ENCODE measurements at regions not wholly inside any gene's neighbourhood (a gene's known extent, or its start where the extent isn't known, plus 50 kb on each side); places are given as distances from the start of the nearest gene placed in this dataset.
A peak's percentile ranks its signal among the peaks of the same experiment; 100 is the strongest.

DNA sequence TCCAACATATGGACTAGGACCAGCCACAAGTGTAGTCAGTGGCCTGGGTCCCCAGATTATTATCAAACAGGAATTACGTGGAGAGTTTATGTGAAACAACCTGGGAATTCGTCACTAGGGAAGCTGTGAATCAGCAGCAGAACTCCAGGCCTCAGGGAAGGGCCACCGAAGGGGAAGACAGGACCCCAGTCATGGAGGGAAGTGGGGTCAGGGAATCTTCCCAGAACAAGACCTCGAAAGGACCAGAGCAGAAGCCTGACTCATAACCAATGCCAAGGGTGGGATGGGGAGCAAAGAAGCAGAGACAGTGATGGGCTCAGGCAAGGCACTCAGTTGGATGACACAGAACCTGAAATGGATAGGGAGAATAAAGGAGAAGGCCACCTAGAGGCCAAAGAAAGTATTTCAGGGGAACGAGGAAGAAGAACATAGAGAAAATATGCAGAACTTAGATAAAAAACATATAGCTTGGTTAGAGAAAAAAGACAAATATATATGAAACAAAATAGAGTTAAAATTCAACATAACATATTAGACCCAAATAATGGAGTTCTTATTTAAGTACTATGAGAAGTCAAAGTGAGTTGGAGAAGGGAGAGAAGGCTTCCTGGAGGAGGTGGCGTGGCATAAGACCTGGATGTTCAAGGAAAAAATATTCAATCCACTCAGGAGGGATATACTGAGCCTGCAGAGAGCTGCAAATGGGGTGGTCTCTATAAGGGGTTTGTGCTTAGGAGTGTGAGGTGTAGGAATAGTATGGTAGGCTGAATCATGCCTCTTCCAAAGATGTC is 66.7 kb upstream of the CAST start:
- ATAC-seq = no peak

DNA sequence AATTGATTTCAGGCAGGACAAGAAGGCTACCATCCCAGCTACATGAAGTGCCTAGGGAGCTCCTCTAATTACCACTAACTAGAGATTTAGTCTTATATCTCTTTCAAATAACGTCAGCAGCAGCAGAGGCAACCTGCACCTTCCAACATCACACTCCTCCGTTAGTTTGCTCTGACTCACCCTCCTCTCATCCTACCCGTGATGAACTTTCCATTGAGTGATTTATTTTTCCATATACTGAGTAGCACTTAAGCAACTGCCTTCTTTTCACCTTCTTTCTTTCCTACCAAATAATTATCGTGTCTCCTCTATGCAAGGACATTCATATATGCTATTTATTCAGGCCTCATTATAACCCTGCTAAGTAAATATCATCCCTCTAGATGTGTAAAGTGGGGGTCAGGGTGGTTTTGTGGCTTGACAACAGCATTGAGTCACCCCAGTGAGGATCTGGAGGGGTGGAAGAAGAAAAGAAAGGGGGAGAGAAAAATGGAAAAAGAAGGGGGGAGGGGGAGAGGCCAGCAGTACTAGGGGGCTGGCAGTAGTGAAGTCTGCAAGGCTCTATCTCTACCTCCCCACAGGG is 64.6 kb upstream of the CAST start:
- ATAC-seq = peak; percentile 65 to 69

DNA sequence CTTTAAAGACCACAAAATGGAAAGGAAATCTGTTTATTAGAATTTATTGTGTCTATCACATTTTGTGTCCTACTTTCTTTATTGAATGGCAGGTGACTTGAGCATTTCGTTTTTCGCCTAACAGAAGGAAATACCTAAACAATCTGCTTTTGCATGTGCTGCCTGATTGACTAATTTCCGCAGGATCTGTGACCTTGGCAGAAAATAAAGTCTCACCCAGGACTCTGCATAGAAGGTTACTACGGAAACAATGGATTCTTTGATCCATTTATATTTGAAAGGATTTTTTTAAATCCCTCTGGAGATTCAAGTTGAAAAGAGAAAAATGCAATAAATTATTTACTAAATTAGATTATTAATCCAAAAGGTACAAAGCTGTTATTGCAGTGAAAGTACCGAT is 61.0 kb upstream of the CAST start:
- ATAC-seq = no peak

DNA sequence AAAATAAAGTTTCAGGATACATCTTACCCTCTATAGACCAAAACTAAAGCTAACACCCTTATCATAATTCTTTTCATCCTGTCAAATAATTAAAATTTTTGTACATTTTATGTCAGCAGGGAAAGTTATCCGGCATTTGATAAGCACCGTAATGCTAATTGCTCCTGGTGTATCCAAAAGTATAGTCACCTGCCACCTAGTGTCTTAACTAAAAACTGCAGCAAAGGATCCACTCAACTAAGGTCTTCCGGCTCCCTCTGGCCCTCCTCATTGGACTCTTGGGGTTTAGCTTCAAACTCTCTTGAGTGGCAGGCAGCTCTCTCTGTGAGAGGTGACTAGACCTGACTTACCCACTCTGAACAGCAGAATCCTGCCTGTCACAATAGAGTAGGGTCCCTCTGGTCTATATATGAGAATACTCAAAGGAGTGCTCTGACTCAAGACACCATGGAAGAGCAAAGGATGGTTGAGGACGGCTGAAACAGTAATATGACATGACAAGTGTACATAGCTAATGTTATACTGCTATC is 60.4 kb upstream of the CAST start:
- ATAC-seq = peak; percentile 55 to 75

DNA sequence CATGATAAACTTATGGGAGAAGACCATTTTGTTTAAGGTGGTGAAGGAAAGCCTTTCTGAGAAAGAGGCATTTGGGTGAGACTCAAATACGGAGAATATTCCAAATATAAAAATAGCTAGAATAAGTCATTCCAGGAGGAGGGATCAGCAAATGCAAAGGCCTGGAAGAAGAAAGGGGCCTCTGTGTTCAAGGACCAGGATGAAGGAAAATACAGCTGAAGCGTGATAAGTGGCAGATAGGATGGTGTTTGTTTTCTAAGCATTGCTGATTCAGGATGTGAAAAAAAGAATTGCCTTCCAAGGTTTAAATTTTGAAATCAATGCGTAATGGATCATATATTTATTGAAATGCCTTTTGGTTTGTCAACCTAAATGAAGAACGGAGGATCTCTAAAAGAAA is 59.4 kb upstream of the CAST start:
- no peak for ATAC-seq

DNA sequence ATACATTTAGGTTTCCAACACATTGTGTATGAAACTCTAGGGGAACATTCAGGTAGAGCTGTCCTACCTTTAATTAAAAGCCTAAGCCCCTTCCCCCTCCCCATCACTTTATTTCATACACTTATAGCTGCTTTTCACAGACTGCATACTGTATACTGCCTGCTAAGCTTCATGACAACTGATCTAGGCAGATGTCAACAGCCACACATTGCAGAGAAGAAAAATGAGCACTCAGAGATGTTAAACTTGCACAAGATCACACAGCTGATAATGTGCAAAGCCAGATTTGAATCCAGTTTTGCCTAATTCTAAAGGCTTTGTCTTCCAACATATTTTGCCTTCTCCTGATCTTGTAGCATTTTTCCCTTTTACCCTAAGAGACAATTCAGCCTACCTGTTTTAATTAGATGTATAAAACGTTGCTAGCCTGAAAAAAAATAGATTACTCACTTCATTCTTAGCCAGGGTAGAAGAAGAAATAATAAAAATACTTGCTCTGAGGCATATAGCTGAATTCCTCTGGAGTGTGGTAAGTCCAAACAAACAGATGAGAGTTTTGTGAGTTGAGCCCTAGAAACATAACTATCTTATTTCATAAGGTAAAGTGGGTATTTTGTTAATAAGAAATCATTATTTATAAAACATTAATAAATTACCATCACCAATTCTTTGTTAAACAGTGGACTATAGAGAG is 56.9 kb upstream of the CAST start:
- no peak for ATAC-seq

DNA sequence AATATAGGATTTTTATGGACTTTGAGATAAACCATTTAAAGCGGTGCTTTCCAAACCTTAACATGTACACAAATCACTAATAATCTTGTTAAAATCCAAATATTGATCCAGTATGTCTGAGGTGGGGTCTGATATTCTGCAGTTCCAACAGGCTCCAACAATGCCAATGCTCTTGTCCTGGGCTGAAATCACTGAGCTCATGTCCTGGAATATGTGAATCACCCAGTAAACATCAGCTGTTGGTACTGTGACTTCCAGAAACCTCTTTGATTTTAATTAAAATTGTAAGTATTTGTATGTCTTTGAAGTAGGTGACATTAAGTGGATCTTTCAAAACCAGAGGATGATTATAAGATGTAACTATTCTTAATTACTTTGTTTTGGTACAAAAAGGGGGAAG is 52.8 kb upstream of the CAST start:
- no peak for ATAC-seq

DNA sequence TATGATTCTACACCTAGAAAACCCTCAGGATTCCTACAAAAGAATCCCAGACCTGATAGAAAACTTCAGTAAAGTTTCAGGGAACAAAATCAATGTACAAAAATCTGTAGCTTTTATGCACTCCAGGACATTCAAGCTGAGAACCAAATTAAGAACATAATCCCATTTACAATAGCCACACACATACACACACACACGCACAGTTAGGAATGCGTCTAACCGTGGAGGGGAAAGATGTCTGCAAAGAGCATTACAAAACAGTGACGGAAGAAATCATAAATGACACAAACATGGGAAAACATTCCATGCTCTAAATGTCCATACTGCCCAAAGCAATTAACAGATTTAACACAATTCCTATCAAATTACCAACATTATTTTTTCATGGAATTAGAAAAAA is 51.4 kb upstream of the CAST start:
- ATAC-seq = no peak

DNA sequence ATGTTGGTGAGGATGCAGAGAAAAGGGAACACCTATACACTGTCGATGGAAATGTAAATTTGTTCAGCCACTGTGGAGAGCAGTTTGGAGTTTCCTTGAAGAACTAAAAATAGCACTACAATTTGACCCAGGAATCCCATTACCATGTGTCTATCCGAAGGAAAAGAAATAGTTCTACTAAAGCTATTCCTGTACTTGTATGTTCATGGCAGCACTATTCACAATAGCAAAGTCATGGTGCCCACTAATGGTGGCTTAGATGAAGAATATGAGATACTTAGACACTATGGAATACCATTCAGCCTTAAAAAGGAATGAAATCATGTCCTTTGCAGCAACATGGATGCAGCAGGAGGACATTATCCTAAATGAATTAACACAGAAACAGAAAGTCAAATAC is 50.2 kb upstream of the CAST start:
- ATAC-seq = no peak
